Prostate gland (tissue), 2 donors: ENCODE measurements at regions not wholly inside any gene's neighbourhood (a gene's known extent, or its start where the extent isn't known, plus 50 kb on each side); places are given as distances from the start of the nearest gene placed in this dataset.

Experiments
- POLR2A ChIP-seq: fragments of 450-650 bp; IDR thresholded peaks from one replicate; pipeline ENCODE4 v1.6.1; 2016; ENCODE audit warnings: antibody characterized with exemption, mild to moderate bottlenecking
- POLR2AphosphoS5 ChIP-seq: sonication (generic); formaldehyde crosslinking; IDR thresholded peaks from one replicate; pipeline ENCODE4 v1.6.1; 2017; ENCODE audit warnings: antibody characterized with exemption
- TF ChIP-seq, protein P1 (sequence below), 4 experiments: fragments of 200-600 bp in 2 of 4; fragments of 450-650 bp in 2 of 4; sonication (generic) in 2 of 4; IDR thresholded peaks; 1 replicate in 3 of 4; 2 replicates in 1 of 4; pipeline ENCODE4 v1.5.1; 2016 to 2019; ENCODE audit warnings: antibody characterized with exemption in 4 of 4, mild to moderate bottlenecking in 2 of 4, moderate library complexity in 2 of 4

- TF ChIP-seq POLR2A (no peak), POLR2AphosphoS5 (no peak)
- TF ChIP-seq, protein P1, sequence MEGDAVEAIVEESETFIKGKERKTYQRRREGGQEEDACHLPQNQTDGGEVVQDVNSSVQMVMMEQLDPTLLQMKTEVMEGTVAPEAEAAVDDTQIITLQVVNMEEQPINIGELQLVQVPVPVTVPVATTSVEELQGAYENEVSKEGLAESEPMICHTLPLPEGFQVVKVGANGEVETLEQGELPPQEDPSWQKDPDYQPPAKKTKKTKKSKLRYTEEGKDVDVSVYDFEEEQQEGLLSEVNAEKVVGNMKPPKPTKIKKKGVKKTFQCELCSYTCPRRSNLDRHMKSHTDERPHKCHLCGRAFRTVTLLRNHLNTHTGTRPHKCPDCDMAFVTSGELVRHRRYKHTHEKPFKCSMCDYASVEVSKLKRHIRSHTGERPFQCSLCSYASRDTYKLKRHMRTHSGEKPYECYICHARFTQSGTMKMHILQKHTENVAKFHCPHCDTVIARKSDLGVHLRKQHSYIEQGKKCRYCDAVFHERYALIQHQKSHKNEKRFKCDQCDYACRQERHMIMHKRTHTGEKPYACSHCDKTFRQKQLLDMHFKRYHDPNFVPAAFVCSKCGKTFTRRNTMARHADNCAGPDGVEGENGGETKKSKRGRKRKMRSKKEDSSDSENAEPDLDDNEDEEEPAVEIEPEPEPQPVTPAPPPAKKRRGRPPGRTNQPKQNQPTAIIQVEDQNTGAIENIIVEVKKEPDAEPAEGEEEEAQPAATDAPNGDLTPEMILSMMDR (IDR thresholded peaks at IDR 0.05) = no peak
These were observed 397.7 kb upstream of the SMARCA2 start for GRCh38 chr9:1617419-1617818.
